ENCODE measurements at regions not wholly inside any gene's neighbourhood (a gene's known extent, or its start where the extent isn't known, plus 50 kb on each side); places are given as distances from the start of the nearest gene placed in this dataset.

DNA sequence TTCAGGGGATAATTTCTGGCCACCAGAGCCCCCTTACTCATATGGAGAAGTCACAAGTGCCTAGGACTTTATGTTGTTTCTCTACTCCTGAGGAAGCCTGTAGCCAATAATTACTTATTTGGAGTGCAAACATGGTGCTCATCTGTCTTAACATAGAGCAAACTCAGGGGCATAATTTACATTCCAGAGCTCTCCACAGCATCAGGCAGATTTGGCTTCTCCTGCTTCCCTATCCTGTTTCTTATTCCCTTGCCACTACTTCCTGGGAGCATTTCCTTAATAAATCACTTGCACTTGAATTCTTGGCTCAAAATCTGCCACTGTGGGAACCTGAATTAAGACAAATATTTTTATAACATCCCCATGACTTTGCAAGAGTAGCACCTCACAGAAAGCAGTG is 960.9 kb downstream of the SOCS6 start:
- ATAC-seq (no peak), DNase-seq (no peak)
- no peak overlapping the region for H3K4me3 ChIP-seq
- no peaks in the 10 kb centered on the region for H3K27me3 ChIP-seq (ENCODE audit: low read depth)
- H3K36me3 ChIP-seq = no peaks in the 10 kb centered on the region
- H3K9me3 ChIP-seq = no peaks in the 10 kb centered on the region
- intact Hi-C loops (cut with DNase I) = no loop called here
- TF ChIP-seq, protein P1, sequence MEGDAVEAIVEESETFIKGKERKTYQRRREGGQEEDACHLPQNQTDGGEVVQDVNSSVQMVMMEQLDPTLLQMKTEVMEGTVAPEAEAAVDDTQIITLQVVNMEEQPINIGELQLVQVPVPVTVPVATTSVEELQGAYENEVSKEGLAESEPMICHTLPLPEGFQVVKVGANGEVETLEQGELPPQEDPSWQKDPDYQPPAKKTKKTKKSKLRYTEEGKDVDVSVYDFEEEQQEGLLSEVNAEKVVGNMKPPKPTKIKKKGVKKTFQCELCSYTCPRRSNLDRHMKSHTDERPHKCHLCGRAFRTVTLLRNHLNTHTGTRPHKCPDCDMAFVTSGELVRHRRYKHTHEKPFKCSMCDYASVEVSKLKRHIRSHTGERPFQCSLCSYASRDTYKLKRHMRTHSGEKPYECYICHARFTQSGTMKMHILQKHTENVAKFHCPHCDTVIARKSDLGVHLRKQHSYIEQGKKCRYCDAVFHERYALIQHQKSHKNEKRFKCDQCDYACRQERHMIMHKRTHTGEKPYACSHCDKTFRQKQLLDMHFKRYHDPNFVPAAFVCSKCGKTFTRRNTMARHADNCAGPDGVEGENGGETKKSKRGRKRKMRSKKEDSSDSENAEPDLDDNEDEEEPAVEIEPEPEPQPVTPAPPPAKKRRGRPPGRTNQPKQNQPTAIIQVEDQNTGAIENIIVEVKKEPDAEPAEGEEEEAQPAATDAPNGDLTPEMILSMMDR (IDR thresholded peaks at IDR 0.05) = no peak
- no peak overlapping the region for H3K27ac ChIP-seq
- H3K4me1 ChIP-seq = no peaks in the 10 kb centered on the region

DNA sequence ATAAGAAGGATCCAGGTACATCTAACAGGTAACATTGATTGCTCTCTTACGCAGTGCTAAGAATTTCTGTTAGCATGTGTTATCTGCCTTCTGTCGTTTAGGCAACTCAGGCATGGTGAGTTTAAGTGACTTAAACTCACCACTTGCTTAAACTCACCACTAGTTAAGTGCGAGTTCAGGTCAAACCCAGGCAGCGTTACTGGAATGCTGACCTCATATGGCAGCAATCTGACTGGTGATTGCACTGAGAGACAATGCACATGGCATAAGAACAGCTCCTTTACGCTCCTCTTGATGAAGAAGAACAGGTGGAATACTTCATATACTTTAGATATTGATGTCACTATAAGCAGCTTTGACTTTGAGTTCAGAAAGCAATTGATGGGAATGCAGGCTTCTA is 954.1 kb downstream of the SOCS6 start:
- no peak overlapping the region for H3K4me3 ChIP-seq
- H3K27me3 ChIP-seq (ENCODE audit: low read depth) = no peaks in the 10 kb centered on the region
- DNase-seq (no peak), ATAC-seq (no peak)
- TF ChIP-seq, protein P1 (IDR thresholded peaks at IDR 0.05) = no peak
- H3K4me1 ChIP-seq = no peaks in the 10 kb centered on the region
- no peak overlapping the region for H3K27ac ChIP-seq
- no peaks in the 10 kb centered on the region for H3K9me3 ChIP-seq
- H3K36me3 ChIP-seq = no peaks in the 10 kb centered on the region
- intact Hi-C loops (cut with DNase I) = no loop called here

DNA sequence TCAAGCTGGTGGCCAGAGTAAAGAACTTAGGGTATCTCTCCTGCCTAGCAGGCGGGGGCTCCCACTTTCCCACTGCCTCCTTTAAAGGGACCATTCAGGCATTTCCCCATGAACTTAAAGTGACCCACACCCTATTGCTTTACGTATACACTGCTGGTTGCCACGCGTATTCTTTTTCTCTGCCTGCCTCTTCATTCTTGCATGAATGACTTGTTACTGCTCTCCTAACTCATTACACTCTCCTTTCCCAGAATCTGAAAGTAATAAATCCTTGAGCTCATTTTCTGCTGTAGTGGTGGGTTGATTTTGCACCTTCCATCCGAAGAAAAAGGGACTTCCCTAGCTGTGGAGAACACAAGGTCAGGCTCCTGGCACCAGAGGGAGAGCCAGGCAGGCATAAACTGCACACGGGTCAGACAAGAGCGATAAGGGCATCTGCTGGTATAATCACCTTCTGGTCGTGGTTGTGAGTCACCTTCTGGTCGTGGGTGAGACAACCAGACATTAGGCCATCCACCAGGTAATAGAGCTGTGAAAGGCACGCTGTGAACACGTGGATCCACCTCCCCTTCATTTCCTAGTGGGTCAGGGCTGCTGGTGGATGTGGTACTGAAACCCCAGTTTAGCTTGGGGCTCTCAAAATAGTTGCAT is 950.3 kb downstream of the SOCS6 start:
- TF ChIP-seq, protein P1 (IDR thresholded peaks at IDR 0.05) = no peak
- Histone ChIP-seq H3K36me3 (no peaks in the 10 kb centered on the region), H3K27ac (no peak overlapping the region), H3K4me3 (no peak overlapping the region), H3K4me1 (no peaks in the 10 kb centered on the region), H3K9me3 (no peaks in the 10 kb centered on the region), H3K27me3 (ENCODE audit: low read depth) (no peaks in the 10 kb centered on the region)
- intact Hi-C loops (cut with DNase I) = no loop called here
- ATAC-seq (no peak), DNase-seq (no peak)

DNA sequence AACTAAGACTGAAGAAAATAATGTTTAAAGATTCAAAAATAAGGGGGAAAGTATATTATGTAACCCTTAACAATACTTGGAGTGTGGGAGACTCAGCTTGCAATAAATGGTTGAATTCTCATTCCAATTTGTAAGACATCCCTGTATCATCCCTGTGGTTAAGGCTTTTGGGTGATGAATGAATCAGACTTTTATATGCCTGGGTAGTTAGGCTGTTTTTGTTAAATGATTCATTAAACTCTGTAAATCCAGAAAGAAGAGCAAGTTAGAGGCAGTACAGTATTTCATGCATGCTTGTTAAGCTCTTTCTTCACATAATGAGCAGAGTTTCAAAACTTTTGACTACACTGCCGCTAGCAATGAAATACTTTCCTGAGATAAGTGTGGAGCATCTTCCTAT is 948.8 kb downstream of the SOCS6 start:
- H3K36me3 ChIP-seq = no peaks in the 10 kb centered on the region
- intact Hi-C loops (cut with DNase I) = no loop called here
- H3K4me3 ChIP-seq = no peak overlapping the region
- TF ChIP-seq, protein P1 (IDR thresholded peaks at IDR 0.05) = no peak
- DNase-seq (no peak), ATAC-seq (no peak)
- no peaks in the 10 kb centered on the region for H3K4me1 ChIP-seq
- H3K27ac ChIP-seq = no peak overlapping the region
- H3K9me3 ChIP-seq = no peaks in the 10 kb centered on the region
- no peaks in the 10 kb centered on the region for H3K27me3 ChIP-seq (ENCODE audit: low read depth)

DNA sequence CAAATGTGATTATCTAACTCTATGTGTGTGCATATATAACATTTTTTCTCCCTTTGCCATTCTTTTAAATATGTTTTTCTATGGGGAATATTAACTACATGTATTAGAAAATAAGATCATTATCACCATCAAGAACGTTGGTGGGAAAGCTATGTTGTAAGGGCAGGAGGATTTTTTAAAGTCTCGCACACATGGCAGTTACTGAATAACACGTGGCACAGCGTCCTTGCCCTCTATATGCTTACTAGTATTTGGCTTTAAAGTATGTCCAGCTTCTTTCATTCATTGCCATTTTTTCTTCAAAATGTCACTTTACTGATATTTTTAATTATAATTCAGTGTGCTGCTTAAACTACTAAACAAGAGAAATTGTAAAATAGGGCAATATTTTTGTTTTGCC is 944.3 kb downstream of the SOCS6 start:
- no peak overlapping the region for H3K27ac ChIP-seq
- TF ChIP-seq, protein P1 (IDR thresholded peaks at IDR 0.05) = no peak
- H3K4me1 ChIP-seq = no peaks in the 10 kb centered on the region
- DNase-seq = no peak
- no peaks in the 10 kb centered on the region for H3K9me3 ChIP-seq
- no peak overlapping the region for H3K4me3 ChIP-seq
- no peak for ATAC-seq
- H3K36me3 ChIP-seq = no peaks in the 10 kb centered on the region
- H3K27me3 ChIP-seq (ENCODE audit: low read depth) = no peaks in the 10 kb centered on the region
- intact Hi-C loops (cut with DNase I) = no loop called here

Measured in lower lobe of right lung (tissue), 2 donors.